Activated naive CD8-positive, alpha-beta T cell treated with anti-CD3 and anti-CD28 coated beads, Interleukin-2, amount 50 U/mL, for 16 hours (primary cell): ENCODE measurements at regions not wholly inside any gene's neighbourhood (a gene's known extent, or its start where the extent isn't known, plus 50 kb on each side); places are given as distances from the start of the nearest gene placed in this dataset.
"Not testable (repeated sequence)": the region's sequence is repeated elsewhere in the genome, so short reads cannot be mapped to it uniquely, and the experiment has no call there.

Source experiments
- DNase-seq: peaks from one replicate; pipeline ENCODE4 v3.0.0-alpha.2; 2020; ENCODE audit warnings: low read depth, low spot score

- DNase-seq, result no peak
These were observed 110.3 kb upstream of the ETV6 start for GRCh38 chr12:11539156-11539555.

GRCh38 chr12:11540156-11540555 is 109.3 kb upstream of the ETV6 start:
- no peak for DNase-seq

- no peak for DNase-seq
These were observed 108.7 kb upstream of the ETV6 start for GRCh38 chr12:11540615-11541310.

- DNase-seq, result no peak
These were observed 106.9 kb upstream of the ETV6 start for GRCh38 chr12:11542599-11542998.

GRCh38 chr12:11543457-11544158 is 105.9 kb upstream of the ETV6 start:
- no peak for DNase-seq

- no peak for DNase-seq
These were observed 103.8 kb upstream of the ETV6 start for GRCh38 chr12:11545484-11546330.

GRCh38 chr12:11546582-11547270 is 102.7 kb upstream of the ETV6 start:
- not testable (repeated sequence) for DNase-seq

- not testable (repeated sequence) for DNase-seq
These were observed 102.2 kb upstream of the ETV6 start for GRCh38 chr12:11547271-11547646.

GRCh38 chr12:11549119-11549518 is 100.4 kb upstream of the ETV6 start:
- no peak for DNase-seq

GRCh38 chr12:11553871-11554533 is 95.5 kb upstream of the ETV6 start:
- no peak for DNase-seq

- no peak for DNase-seq
These were observed 94.3 kb upstream of the ETV6 start for GRCh38 chr12:11555195-11555594.

- no peak for DNase-seq
These were observed 93.5 kb upstream of the ETV6 start for GRCh38 chr12:11555743-11556625.

GRCh38 chr12:11556682-11557081 is 92.8 kb upstream of the ETV6 start:
- DNase-seq, result no peak

- DNase-seq, result no peak
These were observed 89.7 kb upstream of the ETV6 start for GRCh38 chr12:11559626-11560340.

- no peak for DNase-seq
These were observed 88.1 kb upstream of the ETV6 start for GRCh38 chr12:11561411-11561810.

- DNase-seq, result no peak
These were observed 85.4 kb upstream of the ETV6 start for GRCh38 chr12:11563785-11564739.

- no peak for DNase-seq
These were observed 84.4 kb upstream of the ETV6 start for GRCh38 chr12:11564984-11565651.

GRCh38 chr12:11565752-11566151 is 83.7 kb upstream of the ETV6 start:
- DNase-seq, result no peak
